ENCODE measurements at regions not wholly inside any gene's neighbourhood (a gene's known extent, or its start where the extent isn't known, plus 50 kb on each side); places are given as distances from the start of the nearest gene placed in this dataset.

GRCh38 chr5:100654895-100655294 is 119.7 kb downstream of the FAM174A start:
- TF ChIP-seq E2F8 (IDR thresholded peaks at IDR 0.05; ENCODE audit: low read depth, partially characterized antibody) (no peak), EZH2 (IDR thresholded peaks at IDR 0.05; ENCODE audit: borderline replicate concordance, control insufficient read depth, low read depth, low read length) (no peak), RELA (IDR thresholded peaks at IDR 0.05; ENCODE audit: borderline replicate concordance, partially characterized antibody) (no peak), FOXK2 (IDR thresholded peaks at IDR 0.05) (no peak), GABPA (IDR thresholded peaks at IDR 0.05; ENCODE audit: low read depth) (no peak), ATF3 (IDR thresholded peaks at IDR 0.05; ENCODE audit: borderline replicate concordance, extremely low read depth, low read depth, low read length) (no peak), ETV6 (conservative IDR thresholded peaks at IDR 0.05 in 1 of 2, IDR thresholded peaks at IDR 0.05 in 1 of 2; ENCODE audit: borderline replicate concordance in 1 of 2, low read depth in 1 of 2) (no peak), SRF (IDR thresholded peaks at IDR 0.05; ENCODE audit: low read depth in 2 of 2, low read length in 2 of 2) (no peak), PAX5 (IDR thresholded peaks at IDR 0.05; ENCODE audit: borderline replicate concordance, low read depth, low read length) (no peak), EP300 (IDR thresholded peaks at IDR 0.05; ENCODE audit: borderline replicate concordance in 1 of 2, control insufficient read depth in 1 of 2, low read depth in 2 of 2, low read length in 2 of 2) (no peak)
- TF ChIP-seq, protein P1, sequence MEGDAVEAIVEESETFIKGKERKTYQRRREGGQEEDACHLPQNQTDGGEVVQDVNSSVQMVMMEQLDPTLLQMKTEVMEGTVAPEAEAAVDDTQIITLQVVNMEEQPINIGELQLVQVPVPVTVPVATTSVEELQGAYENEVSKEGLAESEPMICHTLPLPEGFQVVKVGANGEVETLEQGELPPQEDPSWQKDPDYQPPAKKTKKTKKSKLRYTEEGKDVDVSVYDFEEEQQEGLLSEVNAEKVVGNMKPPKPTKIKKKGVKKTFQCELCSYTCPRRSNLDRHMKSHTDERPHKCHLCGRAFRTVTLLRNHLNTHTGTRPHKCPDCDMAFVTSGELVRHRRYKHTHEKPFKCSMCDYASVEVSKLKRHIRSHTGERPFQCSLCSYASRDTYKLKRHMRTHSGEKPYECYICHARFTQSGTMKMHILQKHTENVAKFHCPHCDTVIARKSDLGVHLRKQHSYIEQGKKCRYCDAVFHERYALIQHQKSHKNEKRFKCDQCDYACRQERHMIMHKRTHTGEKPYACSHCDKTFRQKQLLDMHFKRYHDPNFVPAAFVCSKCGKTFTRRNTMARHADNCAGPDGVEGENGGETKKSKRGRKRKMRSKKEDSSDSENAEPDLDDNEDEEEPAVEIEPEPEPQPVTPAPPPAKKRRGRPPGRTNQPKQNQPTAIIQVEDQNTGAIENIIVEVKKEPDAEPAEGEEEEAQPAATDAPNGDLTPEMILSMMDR (IDR thresholded peaks at IDR 0.05 in 2 of 3, conservative IDR thresholded peaks at IDR 0.05 in 1 of 3; ENCODE audit: control insufficient read depth in 2 of 3, extremely low read depth in 1 of 3, insufficient read depth in 1 of 3, low read depth in 3 of 3, low read length in 3 of 3): no peak
- TF ChIP-seq, protein P2, sequence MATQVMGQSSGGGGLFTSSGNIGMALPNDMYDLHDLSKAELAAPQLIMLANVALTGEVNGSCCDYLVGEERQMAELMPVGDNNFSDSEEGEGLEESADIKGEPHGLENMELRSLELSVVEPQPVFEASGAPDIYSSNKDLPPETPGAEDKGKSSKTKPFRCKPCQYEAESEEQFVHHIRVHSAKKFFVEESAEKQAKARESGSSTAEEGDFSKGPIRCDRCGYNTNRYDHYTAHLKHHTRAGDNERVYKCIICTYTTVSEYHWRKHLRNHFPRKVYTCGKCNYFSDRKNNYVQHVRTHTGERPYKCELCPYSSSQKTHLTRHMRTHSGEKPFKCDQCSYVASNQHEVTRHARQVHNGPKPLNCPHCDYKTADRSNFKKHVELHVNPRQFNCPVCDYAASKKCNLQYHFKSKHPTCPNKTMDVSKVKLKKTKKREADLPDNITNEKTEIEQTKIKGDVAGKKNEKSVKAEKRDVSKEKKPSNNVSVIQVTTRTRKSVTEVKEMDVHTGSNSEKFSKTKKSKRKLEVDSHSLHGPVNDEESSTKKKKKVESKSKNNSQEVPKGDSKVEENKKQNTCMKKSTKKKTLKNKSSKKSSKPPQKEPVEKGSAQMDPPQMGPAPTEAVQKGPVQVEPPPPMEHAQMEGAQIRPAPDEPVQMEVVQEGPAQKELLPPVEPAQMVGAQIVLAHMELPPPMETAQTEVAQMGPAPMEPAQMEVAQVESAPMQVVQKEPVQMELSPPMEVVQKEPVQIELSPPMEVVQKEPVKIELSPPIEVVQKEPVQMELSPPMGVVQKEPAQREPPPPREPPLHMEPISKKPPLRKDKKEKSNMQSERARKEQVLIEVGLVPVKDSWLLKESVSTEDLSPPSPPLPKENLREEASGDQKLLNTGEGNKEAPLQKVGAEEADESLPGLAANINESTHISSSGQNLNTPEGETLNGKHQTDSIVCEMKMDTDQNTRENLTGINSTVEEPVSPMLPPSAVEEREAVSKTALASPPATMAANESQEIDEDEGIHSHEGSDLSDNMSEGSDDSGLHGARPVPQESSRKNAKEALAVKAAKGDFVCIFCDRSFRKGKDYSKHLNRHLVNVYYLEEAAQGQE (IDR thresholded peaks at IDR 0.05; ENCODE audit: low read depth, low read length): no peak
